ENCODE measurements at regions not wholly inside any gene's neighbourhood (a gene's known extent, or its start where the extent isn't known, plus 50 kb on each side); places are given as distances from the start of the nearest gene placed in this dataset.

- TF ChIP-seq POLR2A (IDR thresholded peaks at IDR 0.05; ENCODE audit: low read length): no peak
- TF ChIP-seq GATA1 (IDR thresholded peaks at IDR 0.05; ENCODE audit: low read depth, low read length): no peak
These were observed 101.9 kb downstream of the GGTLC2 start for GRCh38 chr22:22746061-22746962.
